Left lobe of liver (tissue), 2 donors: ENCODE measurements at regions not wholly inside any gene's neighbourhood (a gene's known extent, or its start where the extent isn't known, plus 50 kb on each side); places are given as distances from the start of the nearest gene placed in this dataset.
"Not testable (repeated sequence)": the region's sequence is repeated elsewhere in the genome, so short reads cannot be mapped to it uniquely, and the experiment has no call there.

Experiments
- ATAC-seq: fragments of 200-7000 bp; cut with Tn5 transposase; one replicate; pipeline ENCODE4 v1.9.1; 2020; ENCODE audit warnings: mild to moderate bottlenecking, moderate library complexity
- DNase-seq: peaks from one replicate; pipeline ENCODE4 v3.0.0-alpha.2; 2020; ENCODE audit warnings: low spot score
- donor health status: DM: no; HTN: no; CAD: no; lungs with moderate emphysema.
- donor health status: DM: no; HTN: yes; CAD: no.

DNA sequence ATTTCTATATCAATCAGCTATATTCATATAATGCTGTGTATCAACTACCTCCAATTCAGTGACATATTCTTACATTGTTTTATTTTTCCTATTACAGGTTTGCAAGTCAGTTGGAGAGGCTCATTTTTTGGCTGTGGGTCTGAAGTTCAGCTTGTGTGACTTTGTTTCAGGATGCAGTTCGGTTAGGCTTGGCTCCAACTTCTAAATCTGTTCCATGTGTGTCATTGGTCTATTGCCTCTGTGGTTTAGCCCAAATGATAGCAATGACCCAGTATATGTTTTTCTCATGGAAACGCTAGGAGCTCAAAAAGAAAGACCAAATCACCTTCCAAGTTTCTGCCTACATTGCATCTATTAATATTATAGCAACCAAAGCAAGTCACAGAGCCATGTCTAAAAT is 848.6 kb upstream of the LRFN5 start:
- DNase-seq (no peak), ATAC-seq (no peak)

DNA sequence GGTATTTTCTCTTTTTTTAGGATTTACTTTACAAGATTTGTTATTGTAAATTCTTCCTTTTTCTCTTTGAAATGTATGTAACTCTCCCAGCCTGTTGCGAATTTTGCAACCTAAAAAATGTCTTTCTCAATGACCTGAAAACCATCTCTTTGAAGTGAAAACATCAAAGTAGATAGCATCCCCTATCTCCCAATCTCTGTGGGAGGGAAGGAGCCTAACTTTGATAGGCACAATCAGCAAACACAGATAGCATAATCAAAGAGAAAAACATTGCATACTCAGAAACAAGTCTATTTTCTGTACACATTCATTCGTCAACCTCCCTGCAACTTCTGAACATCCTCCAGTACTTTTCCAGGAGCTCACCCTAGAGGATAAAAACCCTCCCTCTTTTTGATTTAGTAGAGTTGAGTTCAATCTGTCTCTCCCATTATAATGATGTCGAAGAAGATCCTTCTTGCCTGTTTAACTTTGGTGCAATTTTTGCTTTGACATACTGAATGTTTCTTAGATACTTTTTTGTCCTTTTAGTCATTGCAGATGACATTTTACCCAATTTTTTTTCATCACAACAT is 849.2 kb upstream of the LRFN5 start:
- DNase-seq (no peak), ATAC-seq (no peak)

DNA sequence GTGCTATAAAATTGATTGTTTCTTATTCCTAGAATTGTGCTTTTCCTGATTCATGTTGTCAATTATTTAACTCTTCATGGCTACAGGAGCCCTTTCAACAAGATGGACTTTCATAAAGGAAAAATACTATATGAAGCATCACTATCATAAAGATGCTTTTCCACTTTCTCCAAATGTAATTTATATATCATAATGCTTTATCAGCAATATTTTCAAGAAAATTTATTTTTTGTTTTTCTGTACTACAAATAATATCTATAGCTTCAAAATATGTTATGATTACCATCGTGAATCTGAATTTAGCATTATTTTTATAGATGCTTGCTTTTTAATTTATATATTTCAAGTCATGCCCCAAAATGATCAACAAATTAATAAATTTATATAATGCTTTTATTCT is 873.5 kb upstream of the LRFN5 start:
- DNase-seq (no peak), ATAC-seq (no peak)

DNA sequence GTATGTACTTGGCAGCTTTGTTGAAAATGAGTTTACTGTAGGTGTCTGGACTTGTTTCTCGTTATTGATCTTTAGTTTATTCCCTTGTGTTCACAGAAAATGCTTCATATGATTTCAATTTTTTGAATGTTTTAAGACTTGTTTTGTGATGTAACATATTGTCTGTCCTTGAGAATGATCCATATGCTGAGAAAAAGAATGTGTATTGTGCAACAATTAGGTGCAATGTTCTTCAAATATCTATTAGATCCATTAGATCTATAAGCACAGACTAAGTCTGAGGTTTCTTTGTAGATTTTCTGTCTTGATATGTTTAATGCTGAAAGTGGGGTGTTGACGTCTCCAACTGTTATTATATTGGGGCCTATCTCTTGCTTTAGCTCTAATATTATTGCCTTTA is 879.6 kb upstream of the LRFN5 start:
- no peak for ATAC-seq

DNA sequence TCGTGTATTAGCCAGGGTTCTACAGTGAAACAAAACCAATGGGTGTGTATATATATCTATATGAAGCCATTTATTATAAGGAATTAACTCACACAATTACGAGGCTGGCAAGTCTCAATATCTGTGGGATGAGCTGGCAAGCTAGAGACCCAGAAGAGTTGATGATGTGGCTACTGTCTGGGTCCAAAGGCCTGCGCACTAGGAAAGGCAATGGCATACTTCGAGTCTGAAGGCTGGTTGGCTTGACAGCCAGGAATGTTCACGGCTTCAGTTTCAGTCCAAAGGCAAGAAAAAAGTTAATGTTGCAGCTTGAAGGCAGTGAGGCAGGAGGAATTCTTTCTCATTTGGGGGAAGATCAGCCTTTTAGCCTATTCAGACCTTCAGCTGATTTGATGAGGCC is 893.3 kb upstream of the LRFN5 start:
- DNase-seq, result no peak

More for the DNA sequence above, 879.6 kb upstream of the LRFN5 start:
- DNase-seq, result no peak

DNA sequence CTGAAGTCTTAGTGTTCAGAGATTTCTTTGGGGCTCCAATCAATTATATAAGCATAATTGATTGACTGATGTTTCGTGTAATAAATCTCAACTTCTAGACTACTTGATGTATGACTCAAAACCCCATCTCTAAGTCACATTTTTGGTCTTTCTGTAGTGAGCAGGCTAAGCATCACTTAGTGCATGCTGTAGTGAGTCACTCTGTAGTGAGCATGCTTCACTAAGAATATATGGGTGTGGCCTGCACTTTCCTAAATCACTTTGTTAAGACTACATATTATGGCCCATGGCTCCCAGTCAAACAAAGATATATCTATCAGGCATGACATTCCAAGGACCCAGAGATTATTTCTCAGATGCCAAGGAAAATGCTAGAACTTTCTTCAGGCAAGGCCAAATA is 909.4 kb upstream of the LRFN5 start:
- ATAC-seq (no peak), DNase-seq (no peak)

More for the DNA sequence above, 893.3 kb upstream of the LRFN5 start:
- no peak for ATAC-seq

DNA sequence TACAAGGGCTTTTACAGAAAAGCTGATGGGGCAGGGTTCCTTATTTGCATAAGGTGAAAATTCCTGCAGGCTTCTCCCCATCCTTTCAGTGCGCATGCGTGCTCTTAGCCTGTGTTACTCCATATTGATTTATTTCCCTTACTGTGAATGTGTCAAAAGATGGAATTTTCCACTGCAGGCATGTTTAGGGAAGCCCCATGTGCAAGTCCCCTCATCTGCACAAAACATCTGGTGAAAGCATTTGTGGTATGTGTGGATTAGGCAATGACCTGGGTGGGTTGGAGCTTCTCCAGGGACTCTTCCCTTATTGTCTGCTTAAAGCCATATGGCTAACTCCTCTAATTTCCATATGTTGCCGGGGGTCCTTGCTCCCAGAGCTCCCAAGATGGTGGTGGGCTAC is 912.7 kb upstream of the LRFN5 start:
- ATAC-seq, result no peak

DNA sequence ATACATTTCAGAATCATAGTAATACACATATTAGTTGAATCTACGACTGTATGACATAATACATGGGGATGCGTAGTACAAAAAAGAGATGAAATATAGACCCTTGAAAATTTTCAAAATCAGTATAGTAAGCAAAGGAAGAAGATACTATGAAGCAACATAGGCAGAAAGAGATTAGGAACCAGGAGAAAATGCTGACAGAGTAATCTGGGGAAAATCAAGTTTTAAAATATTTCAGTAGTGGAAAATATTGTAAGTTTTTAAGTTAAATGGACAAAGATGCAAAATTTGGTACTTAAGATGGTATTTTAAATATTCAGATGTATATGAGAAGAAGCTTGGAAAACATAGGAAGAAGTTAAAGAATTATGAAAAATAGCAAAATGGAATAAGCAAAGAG is 915.6 kb upstream of the LRFN5 start:
- no peak for DNase-seq
- no peak for ATAC-seq

More for the DNA sequence above, 912.7 kb upstream of the LRFN5 start:
- no peak for DNase-seq

DNA sequence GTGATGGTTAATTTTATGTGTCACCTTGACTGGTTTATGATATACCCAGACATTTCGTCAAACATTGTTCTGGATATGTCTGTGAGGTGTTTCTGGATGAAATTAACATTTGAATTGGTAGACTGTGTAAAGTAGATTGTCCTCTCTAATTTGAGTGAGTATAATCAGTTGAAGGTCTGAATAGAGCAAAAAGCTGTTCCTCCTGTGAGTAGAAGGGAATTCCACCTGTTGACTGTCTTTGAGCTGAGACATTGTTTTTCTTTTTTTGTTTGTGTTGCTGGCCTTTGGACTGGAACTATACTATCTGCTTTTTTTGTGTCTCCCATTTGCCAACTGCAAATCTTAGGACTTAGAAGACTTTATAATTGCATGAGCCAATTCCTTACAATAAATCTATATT is 920.9 kb upstream of the LRFN5 start:
- ATAC-seq (no peak), DNase-seq (no peak)

DNA sequence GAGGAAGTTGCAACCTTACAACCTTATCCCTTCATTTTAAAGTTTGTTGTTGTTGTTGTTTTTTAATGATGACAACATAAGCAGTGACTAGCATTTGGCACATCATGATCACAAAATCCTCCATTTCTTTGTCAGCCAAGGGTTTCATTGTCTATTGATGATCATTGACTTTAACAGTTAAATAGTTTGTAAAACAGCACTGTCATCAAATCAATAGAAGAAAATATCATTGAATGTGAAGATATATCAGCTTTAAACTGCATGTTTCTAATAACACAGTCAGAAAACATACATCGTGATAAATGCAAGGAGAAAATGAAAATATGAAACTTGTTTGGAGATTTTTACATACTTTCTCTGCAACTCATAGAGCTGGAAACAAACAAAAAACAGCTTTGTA is 922.3 kb upstream of the LRFN5 start:
- DNase-seq (no peak), ATAC-seq (no peak)

DNA sequence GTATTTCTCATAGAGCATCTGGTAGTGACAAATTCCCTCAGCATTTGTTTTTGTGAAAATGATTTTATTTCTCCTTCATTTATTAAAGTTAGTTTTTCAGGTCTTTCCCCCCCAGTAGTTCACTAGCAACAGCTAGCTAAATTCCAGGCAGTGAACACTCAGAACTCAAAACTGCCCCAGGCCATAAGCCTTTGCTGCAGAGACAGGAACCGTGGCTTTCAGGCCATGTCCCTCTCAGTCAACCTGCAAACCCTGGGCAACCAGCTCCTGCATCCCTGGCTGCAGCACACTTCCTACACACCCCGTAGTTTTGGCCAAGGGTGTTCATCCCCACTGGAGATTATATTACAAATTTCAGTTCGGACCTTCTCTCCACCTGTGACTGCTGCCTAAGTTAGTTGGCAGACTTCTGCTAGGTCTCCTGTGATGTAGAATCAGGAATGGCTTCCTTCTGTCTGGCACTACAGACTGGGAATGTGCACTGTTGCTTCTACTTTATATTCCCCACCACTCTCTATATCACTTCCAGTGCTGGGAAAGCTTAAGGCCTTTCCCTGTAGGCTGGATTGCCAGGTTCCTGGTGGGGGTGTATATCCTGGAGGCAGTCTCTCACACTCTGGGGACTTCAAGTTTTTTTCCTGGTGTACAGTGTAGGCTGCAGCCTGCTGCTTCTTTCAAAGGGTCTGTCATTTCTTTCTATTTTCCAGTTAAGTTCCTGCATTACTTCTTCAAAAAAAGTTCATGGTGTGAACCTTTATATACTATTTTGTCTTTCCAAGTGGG is 924.4 kb upstream of the LRFN5 start:
- DNase-seq (no peak), ATAC-seq (no peak)

DNA sequence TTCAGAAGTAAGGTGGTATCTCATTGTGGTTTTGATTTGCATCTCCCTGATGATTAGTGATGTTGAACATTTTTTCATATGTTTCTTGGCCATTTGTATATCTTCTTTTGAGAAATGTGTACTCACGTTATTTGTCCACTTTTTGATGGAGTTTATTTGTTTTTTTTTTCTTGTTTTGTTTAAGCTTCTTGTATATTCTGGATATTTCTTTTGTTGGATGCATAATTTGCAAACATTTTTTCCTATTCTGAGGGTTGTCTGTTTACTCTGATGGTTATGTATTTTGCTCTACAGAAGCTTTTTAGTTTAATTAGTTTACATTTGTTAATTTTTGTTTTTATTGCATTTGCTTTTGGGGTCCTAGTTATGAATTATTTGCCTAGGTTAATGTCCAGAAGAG is 927.4 kb upstream of the LRFN5 start:
- DNase-seq, result no peak
- no peak for ATAC-seq

DNA sequence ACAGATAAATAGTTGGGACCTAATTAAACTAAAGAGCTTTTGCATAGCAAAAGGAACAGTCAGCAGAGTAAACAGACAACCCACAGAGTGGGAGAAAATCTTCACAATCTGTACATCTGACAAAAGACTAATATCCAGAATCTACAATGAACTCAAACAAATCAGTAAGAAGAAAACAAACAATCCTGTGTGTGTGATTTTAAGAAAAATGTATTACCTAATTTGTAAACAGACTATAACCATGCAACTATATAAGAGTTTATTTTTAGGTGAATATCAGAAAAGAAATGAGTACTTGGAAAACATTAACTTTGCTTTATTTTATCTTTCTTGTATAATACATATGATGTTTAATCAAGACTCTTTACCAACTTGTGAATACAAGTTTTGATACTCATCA is 929.5 kb upstream of the LRFN5 start:
- not testable (repeated sequence) for ATAC-seq, DNase-seq

DNA sequence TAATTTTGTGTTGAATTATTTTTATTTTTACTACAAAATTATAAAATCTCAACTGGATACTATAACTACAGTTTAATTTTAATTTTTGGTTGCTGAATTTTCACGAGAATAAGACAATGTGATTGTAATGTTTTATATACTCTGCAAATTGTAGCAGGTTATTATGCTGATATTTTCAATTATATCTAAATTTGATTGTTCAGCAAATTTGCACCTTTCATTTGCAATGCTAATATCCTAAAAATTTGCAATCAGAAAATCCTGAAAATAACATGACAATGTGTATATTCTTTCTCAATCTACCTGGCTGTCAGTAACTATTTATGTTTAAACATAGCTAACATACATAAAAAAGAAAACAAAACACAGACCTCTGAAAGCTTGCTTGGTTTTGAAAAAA is 932.2 kb upstream of the LRFN5 start:
- DNase-seq (no peak), ATAC-seq (no peak)

DNA sequence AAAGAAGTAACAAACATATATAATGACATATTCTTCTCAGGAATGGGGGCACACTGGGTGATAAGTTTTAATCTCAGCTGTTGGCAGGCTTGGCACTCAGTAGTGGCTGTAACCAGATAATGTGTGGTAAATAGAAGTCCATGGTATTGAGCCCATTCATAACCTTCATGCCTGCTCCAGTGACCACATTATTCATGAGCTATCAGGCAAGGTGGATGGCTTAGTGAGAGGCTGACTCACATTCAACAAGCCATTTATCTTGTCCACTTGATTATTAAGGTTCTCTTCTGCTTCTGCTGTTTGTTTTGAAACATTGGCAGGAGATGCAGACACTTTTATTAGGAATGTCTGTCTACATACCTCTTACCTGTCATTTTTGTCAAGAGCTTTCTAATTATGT is 950.4 kb upstream of the LRFN5 start:
- ATAC-seq, result no peak
- DNase-seq, result no peak

DNA sequence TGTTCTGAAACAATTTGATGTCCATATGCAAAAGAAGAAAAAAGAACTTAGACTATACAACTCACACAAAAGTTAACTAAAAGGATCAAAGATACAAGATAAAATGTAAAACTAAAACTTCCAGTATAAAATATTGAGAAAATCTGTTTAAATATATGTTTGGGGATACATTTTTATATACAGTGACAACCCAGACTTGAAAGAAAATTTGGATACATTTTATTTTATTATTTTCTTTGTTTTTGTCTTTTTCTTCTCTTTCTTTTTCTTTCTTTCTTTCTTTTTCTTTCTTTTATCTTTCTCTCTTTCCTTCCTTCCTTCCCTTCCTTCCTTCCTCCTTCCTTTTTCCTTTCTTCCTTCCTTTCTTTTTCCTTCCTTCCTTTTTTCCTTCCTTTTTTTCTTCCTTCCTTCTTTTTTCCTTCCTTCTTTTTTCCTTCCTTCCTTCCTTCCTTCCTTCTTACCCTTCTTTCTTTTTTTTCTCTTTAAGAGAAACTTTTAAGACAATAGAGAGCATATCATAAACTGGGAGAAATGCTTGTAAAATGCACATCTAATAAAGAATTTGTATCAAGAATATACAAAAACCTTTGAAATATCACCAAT is 954.5 kb upstream of the LRFN5 start:
- ATAC-seq, result no peak
- no peak for DNase-seq

DNA sequence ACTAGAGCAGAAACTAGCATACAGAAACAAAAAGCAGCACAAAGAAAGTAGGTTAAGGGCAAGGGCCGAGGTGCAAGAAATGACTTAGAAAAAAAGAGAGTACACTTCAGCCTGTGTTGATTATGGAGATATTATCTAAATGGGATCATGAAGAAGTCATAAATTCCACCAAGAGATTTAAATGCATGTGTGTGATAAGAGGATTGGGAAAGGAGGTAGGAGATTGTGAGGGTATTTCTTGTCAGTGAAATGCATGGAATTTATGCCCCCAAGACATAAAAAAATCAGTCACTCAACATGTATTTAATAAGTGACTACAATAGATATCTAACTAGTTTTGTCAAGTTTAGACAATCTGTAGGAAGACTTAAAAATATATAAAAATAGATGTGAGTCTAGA is 976.2 kb upstream of the LRFN5 start:
- ATAC-seq (no peak), DNase-seq (no peak)

DNA sequence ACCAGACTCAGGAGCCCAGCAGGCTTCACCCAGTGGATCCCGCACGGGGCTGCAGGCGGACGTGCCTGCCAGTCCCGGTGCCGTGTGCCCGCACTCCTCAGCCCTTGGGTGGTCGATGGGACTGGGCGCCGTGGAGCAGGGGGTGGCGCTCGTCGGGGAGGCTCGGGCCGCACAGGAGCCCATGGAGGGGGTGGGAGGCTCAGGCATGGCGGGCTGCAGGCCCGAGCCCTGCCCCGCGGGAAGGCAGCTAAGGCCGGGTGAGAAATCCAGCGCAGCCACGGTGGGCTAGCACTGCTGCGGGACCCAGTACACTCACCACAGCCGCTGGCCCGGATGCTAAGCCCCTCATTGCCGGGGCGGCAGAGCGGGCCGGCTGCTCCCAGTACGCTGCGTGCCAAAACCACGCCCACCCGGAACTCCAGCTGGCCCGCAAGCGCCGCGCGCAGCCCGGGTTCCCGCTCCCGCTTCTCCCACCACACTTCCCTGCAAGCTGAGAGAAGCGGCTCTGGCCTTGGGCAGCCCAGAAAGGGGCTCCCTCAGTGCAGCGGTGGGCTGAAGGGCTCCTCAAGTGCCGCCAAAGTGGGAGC is 977.0 kb upstream of the LRFN5 start:
- ATAC-seq, DNase-seq: not testable (repeated sequence)

DNA sequence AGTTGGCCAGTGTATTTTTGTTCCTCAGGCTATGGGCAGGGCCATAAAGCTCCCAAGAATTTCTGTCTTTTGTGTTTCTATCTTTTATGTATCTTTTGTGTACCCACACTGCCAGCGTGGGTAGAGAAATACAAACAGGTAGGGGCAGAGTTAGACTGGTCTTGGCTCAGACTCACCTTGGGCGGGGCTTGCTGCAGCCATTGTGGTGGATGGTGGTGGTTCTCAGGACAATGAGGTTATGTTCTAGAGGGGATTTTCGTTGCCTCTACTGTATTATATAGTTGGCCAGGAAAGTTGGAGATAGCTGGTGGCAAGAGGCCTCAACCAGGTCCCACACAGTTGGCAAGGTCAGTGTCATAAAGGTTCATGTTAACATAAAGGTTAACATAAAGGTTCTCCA is 977.5 kb upstream of the LRFN5 start:
- ATAC-seq, result no peak

DNA sequence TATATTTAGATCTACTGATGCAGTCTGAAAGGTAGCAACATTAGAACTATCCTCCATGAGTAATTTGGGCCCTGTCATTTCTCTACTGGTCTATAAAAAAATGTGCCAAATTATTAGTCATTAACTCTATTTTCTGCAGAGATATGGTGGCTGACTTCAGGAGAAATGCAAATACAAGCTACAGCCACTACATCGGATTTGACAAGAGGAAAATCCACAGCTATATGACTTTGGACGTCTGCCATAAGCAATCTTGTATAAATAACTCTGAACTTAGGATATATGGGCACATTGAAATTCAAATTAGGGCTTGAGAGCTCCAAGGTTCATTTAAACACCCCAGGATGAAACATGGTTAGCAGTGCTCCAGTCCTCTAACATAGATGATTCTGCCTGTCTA is 983.0 kb upstream of the LRFN5 start:
- ATAC-seq (no peak), DNase-seq (no peak)

More for the DNA sequence above, 977.5 kb upstream of the LRFN5 start:
- DNase-seq, result no peak

DNA sequence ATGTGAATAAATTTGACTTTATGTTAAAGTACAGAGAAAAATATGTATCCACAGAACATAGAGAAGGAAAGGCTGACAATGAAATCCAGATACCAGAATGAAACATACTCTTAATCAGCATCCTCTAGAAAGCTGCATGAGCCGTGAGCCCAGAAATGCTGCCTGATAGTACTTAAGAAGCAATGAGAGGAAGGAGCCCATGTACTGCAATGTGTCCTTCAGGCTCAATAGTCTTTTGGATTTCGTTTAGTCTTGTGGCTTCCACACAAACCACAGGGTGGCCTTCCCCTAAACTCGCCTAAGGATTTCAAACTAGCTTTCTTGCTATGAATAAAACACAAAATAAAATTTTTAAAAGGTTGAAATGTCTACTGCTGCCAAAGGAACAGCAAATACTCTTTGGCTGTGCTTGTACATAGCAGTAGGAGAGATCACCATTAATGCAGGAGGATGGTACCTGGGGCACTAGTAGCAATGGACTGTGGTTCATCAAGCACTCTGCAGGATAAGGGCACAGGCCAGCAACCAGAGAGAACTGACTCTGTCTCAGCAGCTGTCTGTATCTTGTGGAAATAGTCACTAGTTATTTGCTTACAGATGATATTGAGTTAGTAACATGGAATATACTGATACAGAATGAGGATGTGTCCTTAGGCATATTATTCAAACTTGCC is 988.3 kb upstream of the LRFN5 start:
- no peak for DNase-seq
- ATAC-seq, result no peak

DNA sequence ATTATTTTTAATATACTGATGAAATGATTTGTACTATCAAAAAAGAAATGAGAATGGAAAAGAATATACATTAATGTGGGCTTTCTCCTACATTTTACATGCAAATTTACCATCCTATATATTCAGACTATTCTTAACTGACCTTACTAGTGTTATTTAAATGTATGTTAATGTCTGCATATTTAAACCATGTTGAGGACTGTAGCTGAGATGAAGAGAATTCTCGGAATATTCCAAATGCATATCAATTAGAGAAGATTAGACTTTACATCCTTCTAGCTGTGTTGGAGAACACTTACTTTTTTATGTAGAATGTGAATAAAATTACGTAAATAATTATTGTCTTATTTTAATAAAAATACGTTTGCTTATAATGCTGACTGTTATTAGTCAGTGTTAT is 990.1 kb upstream of the LRFN5 start:
- ATAC-seq (no peak), DNase-seq (no peak)
